Body of pancreas (tissue), 4 donors: ENCODE measurements at regions not wholly inside any gene's neighbourhood (a gene's known extent, or its start where the extent isn't known, plus 50 kb on each side); places are given as distances from the start of the nearest gene placed in this dataset.

Experiments used
- ATAC-seq: fragments of 150-250 bp; one replicate; pipeline ENCODE4 v1.9.1; 2016
- DNase-seq, 4 donors: peaks; one replicate each; pipeline ENCODE4 v3.0.0-alpha.2; 2019
- H3K27ac ChIP-seq, 4 donors: fragments of 200-600 bp; sonication (generic); 1 replicate in 3 of 4; 2 replicates in 1 of 4; pipeline versions ENCODE4 v1.5.1 to v1.6.1; 2016 to 2019; ENCODE audit warnings: mild to moderate bottlenecking in 1 of 4, mixed read lengths in 1 of 4, moderate library complexity in 1 of 4
- H3K27me3 ChIP-seq, 2 donors: fragments of 200-600 bp; sonication (generic); one replicate each; pipeline ENCODE4 v1.6.0; 2016; ENCODE audit warnings: mild to moderate bottlenecking in 1 of 2
- H3K36me3 ChIP-seq, 2 donors: fragments of 200-600 bp; sonication (generic); replicated peaks in 1 of 2; 2 replicates each; pipeline ENCODE4 v1.5.1; 2016; ENCODE audit warnings: low read depth in 2 of 2; ENCODE audit not compliant: insufficient read depth in 1 of 2
- H3K4me1 ChIP-seq: fragments of 200-600 bp; sonication (generic); one replicate; pipeline ENCODE4 v1.6.0; 2016
- H3K4me3 ChIP-seq, 2 donors: fragments of 200-600 bp; sonication (generic); 1 replicate in 1 of 2; 2 replicates in 1 of 2; pipeline ENCODE4 v1.5.1; 2016 to 2019
- H3K9me3 ChIP-seq, 3 donors: fragments of 200-600 bp; sonication (generic); 1 replicate in 2 of 3; 2 replicates in 1 of 3; pipeline ENCODE4 v1.5.1; 2016
- POLR2A ChIP-seq, 3 donors: fragments of 450-650 bp; IDR thresholded peaks; one replicate each; pipeline ENCODE4 v1.6.1; 2016; ENCODE audit warnings: antibody characterized with exemption in 3 of 3, mild to moderate bottlenecking in 2 of 3
- WGBS, 2 donors: methylation state at CpG; one replicate each; pipeline ENCODE4 v1.1.5; 2017; 5-methylcytosine and 5-hydroxymethylcytosine counted together
- intact Hi-C: fragments of 100-400 bp; cut with DNase I; formaldehyde crosslinking; loops from one replicate; pipeline ENCODE4 v1.15.1; 2023
- TF ChIP-seq, protein P1 (sequence below), 7 experiments: fragments of 450-650 bp in 4 of 7; fragments of 200-600 bp in 3 of 7; sonication (generic) in 3 of 7; IDR thresholded peaks; one replicate each; pipeline ENCODE4 v1.5.1; 2016 to 2019; ENCODE audit warnings: antibody characterized with exemption in 7 of 7

DNA sequence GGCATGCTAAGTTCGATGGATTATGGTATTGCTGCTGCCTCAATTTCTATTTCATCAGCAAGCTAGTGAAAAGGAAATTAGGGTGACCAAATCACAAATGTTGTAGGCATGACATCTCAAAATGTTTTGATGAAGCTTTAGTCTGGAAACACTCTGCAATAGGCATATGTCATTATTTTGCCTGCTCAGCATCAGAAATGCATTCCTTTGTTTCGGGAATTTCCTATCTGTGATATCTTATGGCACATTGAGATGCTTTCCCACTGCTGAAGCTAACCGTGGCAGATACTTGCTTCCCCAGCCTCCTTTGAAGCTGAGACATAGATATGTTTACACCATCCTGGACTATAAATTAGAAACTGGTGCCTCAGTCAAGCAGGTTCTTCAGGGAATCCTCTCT lies 119.7 kb downstream of the CDC42EP3 start:
- H3K27ac ChIP-seq, result no peak overlapping the region
- DNase-seq, result no peak
- no peak for ATAC-seq
- 71 to 80% methylated on average over 3 of the region's 3 CpGs for WGBS, 2 donors
- no peak overlapping the region for H3K4me3 ChIP-seq
- no peaks in the 10 kb centered on the region for H3K36me3 ChIP-seq
- H3K27me3 ChIP-seq, result no peaks in the 10 kb centered on the region
- no peaks in the 10 kb centered on the region for H3K9me3 ChIP-seq
- no peak for TF ChIP-seq POLR2A (IDR thresholded peaks at IDR 0.05)
- TF ChIP-seq, protein P1, sequence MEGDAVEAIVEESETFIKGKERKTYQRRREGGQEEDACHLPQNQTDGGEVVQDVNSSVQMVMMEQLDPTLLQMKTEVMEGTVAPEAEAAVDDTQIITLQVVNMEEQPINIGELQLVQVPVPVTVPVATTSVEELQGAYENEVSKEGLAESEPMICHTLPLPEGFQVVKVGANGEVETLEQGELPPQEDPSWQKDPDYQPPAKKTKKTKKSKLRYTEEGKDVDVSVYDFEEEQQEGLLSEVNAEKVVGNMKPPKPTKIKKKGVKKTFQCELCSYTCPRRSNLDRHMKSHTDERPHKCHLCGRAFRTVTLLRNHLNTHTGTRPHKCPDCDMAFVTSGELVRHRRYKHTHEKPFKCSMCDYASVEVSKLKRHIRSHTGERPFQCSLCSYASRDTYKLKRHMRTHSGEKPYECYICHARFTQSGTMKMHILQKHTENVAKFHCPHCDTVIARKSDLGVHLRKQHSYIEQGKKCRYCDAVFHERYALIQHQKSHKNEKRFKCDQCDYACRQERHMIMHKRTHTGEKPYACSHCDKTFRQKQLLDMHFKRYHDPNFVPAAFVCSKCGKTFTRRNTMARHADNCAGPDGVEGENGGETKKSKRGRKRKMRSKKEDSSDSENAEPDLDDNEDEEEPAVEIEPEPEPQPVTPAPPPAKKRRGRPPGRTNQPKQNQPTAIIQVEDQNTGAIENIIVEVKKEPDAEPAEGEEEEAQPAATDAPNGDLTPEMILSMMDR (IDR thresholded peaks at IDR 0.05), result no peak
- no peaks in the 10 kb centered on the region for H3K4me1 ChIP-seq
- intact Hi-C loops, result no loop called here

DNA sequence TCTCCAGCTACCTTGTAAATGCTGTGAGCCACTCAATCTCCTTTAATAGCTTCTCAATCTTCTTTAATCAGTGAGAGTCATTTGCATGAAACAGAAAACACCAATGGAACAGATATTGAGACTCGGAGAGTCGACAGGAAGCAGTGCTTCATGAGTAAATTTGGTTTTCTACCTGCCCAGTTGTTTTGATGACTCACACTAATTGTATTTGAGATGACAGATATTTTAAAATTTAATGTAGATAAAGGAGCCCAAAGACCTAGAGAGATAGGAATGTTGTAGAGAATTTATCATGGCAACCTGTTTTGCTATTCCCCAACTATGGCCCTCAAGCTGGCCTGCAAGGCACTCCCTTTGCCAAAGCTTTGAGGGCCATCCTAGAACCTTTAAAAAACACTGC lies 119.1 kb downstream of the CDC42EP3 start:
- intact Hi-C loops, result no loop called here
- no peaks in the 10 kb centered on the region for H3K9me3 ChIP-seq
- ATAC-seq (no peak), DNase-seq (no peak)
- 80 to 81% methylated on average over 2 of the region's 2 CpGs for WGBS, 2 donors
- H3K36me3 ChIP-seq, result no peaks in the 10 kb centered on the region
- H3K27ac ChIP-seq, result no peak overlapping the region
- TF ChIP-seq, protein P1 (IDR thresholded peaks at IDR 0.05), result no peak
- TF ChIP-seq POLR2A (IDR thresholded peaks at IDR 0.05), result no peak
- H3K4me3 ChIP-seq, result no peak overlapping the region
- H3K27me3 ChIP-seq, result no peaks in the 10 kb centered on the region
- no peaks in the 10 kb centered on the region for H3K4me1 ChIP-seq

- no peaks in the 10 kb centered on the region for H3K27me3 ChIP-seq
Observed at GRCh38 chr2:37553411-37554154, 117.9 kb downstream of the CDC42EP3 start.

GRCh38 chr2:37554155-37554510 lies 117.3 kb downstream of the CDC42EP3 start:
- H3K27ac ChIP-seq, result no peak overlapping the region
- DNase-seq (no peak), ATAC-seq (no peak)
- H3K9me3 ChIP-seq, result no peaks in the 10 kb centered on the region
- H3K27me3 ChIP-seq, result no peaks in the 10 kb centered on the region
- intact Hi-C loops, result no loop called here
- WGBS, 2 donors, result 60 to 65% methylated on average over 2 of the region's 2 CpGs
- no peaks in the 10 kb centered on the region for H3K4me1 ChIP-seq
- TF ChIP-seq, protein P1 (IDR thresholded peaks at IDR 0.05), result no peak
- no peak for TF ChIP-seq POLR2A (IDR thresholded peaks at IDR 0.05)
- H3K36me3 ChIP-seq, result no peaks in the 10 kb centered on the region
- no peak overlapping the region for H3K4me3 ChIP-seq

More at GRCh38 chr2:37553411-37554154, 117.9 kb downstream of the CDC42EP3 start:
- intact Hi-C loops, result no loop called here
- H3K4me1 ChIP-seq, result no peaks in the 10 kb centered on the region
- H3K9me3 ChIP-seq, result no peaks in the 10 kb centered on the region
- no peak for DNase-seq
- H3K4me3 ChIP-seq, result no peak overlapping the region
- WGBS, 2 donors, result 84 to 92% methylated on average over 5 of the region's 5 CpGs
- no peak overlapping the region for H3K27ac ChIP-seq
- ATAC-seq, result no peak
- TF ChIP-seq POLR2A (IDR thresholded peaks at IDR 0.05), result no peak
- TF ChIP-seq, protein P1 (IDR thresholded peaks at IDR 0.05), result no peak
- no peaks in the 10 kb centered on the region for H3K36me3 ChIP-seq

GRCh38 chr2:37554687-37555086 lies 116.8 kb downstream of the CDC42EP3 start:
- WGBS, 2 donors, result 89 to 93% methylated on average over 2 of the region's 2 CpGs
- intact Hi-C loops, result no loop called here
- Histone ChIP-seq H3K36me3 (no peaks in the 10 kb centered on the region), H3K4me1 (no peaks in the 10 kb centered on the region), H3K9me3 (no peaks in the 10 kb centered on the region), H3K27ac (no peak overlapping the region), H3K27me3 (no peaks in the 10 kb centered on the region), H3K4me3 (no peak overlapping the region)
- no peak for DNase-seq
- ATAC-seq, result no peak
- TF ChIP-seq POLR2A (IDR thresholded peaks at IDR 0.05), result no peak
- TF ChIP-seq, protein P1 (IDR thresholded peaks at IDR 0.05), result no peak
